Thyroid gland (tissue), 4 donors: ENCODE measurements at regions not wholly inside any gene's neighbourhood (a gene's known extent, or its start where the extent isn't known, plus 50 kb on each side); places are given as distances from the start of the nearest gene placed in this dataset.

Experiments
- DNase-seq, 2 donors: peaks; one replicate each; pipeline ENCODE4 v3.0.0-alpha.2; 2019
- H3K27ac ChIP-seq, 3 donors: fragments of 200-600 bp; sonication (generic); 1 replicate in 2 of 3; 2 replicates in 1 of 3; pipeline ENCODE4 v1.5.1; 2016 to 2019; ENCODE audit warnings: mild to moderate bottlenecking in 1 of 3, moderate library complexity in 1 of 3
- H3K27me3 ChIP-seq: fragments of 200-600 bp; sonication (generic); one replicate; pipeline ENCODE4 v1.5.1; 2019
- H3K36me3 ChIP-seq, 2 donors: fragments of 200-600 bp; sonication (generic); one replicate each; pipeline ENCODE4 v1.5.1; 2016 to 2019
- H3K4me1 ChIP-seq, 2 donors: fragments of 200-600 bp; sonication (generic); one replicate each; pipeline ENCODE4 v1.5.1; 2017 to 2019
- H3K4me3 ChIP-seq, 3 donors: fragments of 200-600 bp; sonication (generic); replicated peaks in 1 of 3; 1 replicate in 2 of 3; 2 replicates in 1 of 3; pipeline ENCODE4 v1.5.1; 2016; ENCODE audit warnings: mild to moderate bottlenecking in 1 of 3
- H3K9me3 ChIP-seq: fragments of 200-600 bp; sonication (generic); one replicate; pipeline ENCODE4 v1.5.1; 2017
- CTCF ChIP-seq, 6 experiments: fragments of 200-600 bp in 3 of 6; fragments of 450-650 bp in 3 of 6; sonication (generic) in 3 of 6; IDR thresholded peaks; one replicate each; pipeline ENCODE4 v1.5.1; 2016 to 2019; ENCODE audit warnings: antibody characterized with exemption in 6 of 6, mild to moderate bottlenecking in 2 of 6, inconsistent platforms in 1 of 6, moderate library complexity in 1 of 6
- POLR2A ChIP-seq, 2 donors: fragments of 450-650 bp; IDR thresholded peaks; one replicate each; pipeline ENCODE4 v1.6.1; 2017; ENCODE audit warnings: antibody characterized with exemption in 2 of 2, mild to moderate bottlenecking in 2 of 2, moderate library complexity in 1 of 2
- WGBS, 2 donors: methylation state at CpG; one replicate each; pipeline ENCODE4 v1.1.5; 2017; 5-methylcytosine and 5-hydroxymethylcytosine counted together
- intact Hi-C: fragments of 100-400 bp; cut with DNase I; formaldehyde crosslinking; loops from one replicate; pipeline ENCODE4 v1.15.1; 2023

DNA sequence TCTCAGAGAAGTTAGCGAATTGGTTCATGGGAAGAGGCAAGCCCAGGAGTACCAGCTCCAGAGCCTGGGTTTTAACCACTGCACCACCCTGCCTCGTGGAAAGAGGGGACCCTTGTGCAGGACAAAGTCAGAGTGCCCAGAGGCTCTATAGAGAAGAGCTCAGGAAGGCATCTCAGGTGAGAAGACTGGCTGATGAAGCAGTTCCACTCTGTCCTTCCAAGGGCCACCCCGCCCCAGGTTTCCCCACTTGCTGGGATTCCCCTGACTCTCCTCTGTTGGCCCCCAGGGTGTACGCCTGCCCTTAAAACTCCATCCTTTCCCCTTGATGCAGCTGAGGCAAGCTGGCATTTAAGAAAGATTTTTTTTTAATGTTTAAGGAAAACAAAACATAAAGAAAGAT is 265.8 kb downstream of the BUD13 start:
- H3K9me3 ChIP-seq = no peaks in the 10 kb centered on the region
- no peaks in the 10 kb centered on the region for H3K27me3 ChIP-seq
- no peaks in the 10 kb centered on the region for H3K36me3 ChIP-seq
- H3K4me1 ChIP-seq = peaks cover 0 to 8% of the 10 kb centered on the region in 2 donors
- no peak overlapping the region for H3K4me3 ChIP-seq
- no peak for DNase-seq
- no peak overlapping the region for H3K27ac ChIP-seq
- intact Hi-C loops = no loop called here
- 79 to 87% methylated on average over 4 of the region's 4 CpGs for WGBS, 2 donors
- TF ChIP-seq CTCF (IDR thresholded peaks at IDR 0.05) = no peak
- TF ChIP-seq POLR2A (IDR thresholded peaks at IDR 0.05) = no peak

DNA sequence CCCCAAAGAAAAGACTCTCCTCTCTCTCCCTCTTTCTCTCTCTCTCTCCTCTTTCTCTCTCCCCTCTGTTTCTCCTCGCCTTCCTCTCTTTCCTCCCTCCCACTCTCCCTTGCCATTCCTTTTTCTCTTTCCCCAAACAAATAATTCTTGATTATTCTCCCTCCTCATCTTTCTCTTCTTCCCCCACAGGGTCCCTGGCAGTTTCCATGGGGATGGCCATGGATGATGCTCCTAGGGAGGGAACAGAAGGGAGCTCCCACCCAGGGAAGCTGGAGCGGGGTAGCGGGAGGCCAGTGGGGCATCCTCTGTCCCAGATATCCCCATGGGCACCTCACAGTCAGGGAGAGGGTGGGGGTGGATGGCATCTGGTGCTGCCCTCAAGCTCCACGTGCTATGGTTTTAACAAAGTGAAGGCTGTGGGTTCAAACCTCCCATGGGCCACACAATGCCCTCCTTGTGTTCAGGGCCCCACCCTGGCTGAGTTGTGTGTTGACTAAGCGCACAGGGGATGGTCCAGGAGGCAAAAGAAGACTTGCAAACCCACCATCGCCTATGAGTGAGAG is 266.4 kb downstream of the BUD13 start:
- Histone ChIP-seq H3K27ac (no peak overlapping the region), H3K27me3 (no peaks in the 10 kb centered on the region), H3K9me3 (no peaks in the 10 kb centered on the region), H3K36me3 (no peaks in the 10 kb centered on the region), H3K4me1 (peaks cover 0 to 4% of the 10 kb centered on the region in 2 donors), H3K4me3 (no peak overlapping the region)
- no peak for DNase-seq
- WGBS, 2 donors = 77 to 82% methylated on average over 6 of the region's 6 CpGs
- no peak for TF ChIP-seq POLR2A (IDR thresholded peaks at IDR 0.05)
- no peak for TF ChIP-seq CTCF (IDR thresholded peaks at IDR 0.05)
- intact Hi-C loops = no loop called here

DNA sequence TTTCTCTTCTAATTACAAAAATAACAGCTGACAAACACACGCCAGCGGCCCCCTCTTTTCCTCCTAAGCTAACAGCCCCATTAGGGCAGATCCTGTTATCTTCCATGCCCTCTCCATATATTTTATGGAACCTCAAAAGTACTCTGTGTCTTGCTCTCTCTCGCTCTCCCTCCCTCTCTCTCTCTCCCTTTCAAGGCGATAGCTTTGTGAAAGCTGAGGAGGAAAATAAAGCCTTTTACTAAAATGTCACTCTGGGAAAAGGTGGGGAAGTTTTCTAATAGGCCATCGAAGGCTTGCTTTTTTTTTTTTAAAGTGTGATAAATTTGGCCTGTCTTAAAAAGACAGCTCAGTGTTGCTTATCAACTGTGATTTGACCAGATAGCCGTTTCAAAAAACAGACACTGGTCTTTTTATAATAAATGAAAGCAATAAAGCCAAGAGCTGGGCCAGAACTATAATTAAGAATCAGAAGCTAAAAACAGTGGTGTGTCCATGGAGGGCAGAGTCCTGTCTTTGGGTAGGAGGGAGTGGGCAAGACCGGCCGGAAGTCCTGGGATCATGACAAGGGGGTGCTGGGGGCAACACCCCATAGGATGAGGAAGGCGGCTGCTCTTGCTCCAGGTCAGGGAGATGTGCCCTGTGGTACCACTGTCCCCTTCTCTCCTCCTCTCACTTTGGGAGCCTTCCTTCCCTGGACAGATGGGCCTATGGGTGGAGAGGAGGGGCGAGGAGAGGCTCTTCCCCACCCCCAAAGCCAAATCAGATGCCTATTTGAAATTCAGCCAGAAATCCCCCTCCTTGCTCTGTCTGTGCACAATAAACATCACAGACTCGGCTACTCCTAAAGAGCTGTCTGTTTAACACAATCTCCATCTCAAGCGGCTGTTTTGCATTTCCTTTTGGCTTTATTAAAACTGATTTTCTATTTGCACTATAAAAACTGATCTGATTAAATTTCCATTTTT is 267.2 kb downstream of the BUD13 start:
- intact Hi-C loops = no loop called here

GRCh38 chr11:116504541-116505297 is 268.1 kb downstream of the BUD13 start:
- no peak for TF ChIP-seq POLR2A (IDR thresholded peaks at IDR 0.05)
- no peak for TF ChIP-seq CTCF (IDR thresholded peaks at IDR 0.05)
- Histone ChIP-seq H3K4me1 (no peaks in the 10 kb centered on the region), H3K4me3 (no peak overlapping the region), H3K36me3 (no peaks in the 10 kb centered on the region), H3K27me3 (no peaks in the 10 kb centered on the region), H3K27ac (no peak overlapping the region), H3K9me3 (no peaks in the 10 kb centered on the region)
- DNase-seq = no peak
- intact Hi-C loops = no loop called here
- WGBS, 2 donors = 68 to 73% methylated on average over 13 to 15 of the region's 15 CpGs

More for the DNA sequence above, 267.2 kb downstream of the BUD13 start:
- 64 to 70% methylated on average over 12 of the region's 12 CpGs for WGBS, 2 donors
- no peak for TF ChIP-seq POLR2A (IDR thresholded peaks at IDR 0.05)
- TF ChIP-seq CTCF (IDR thresholded peaks at IDR 0.05) = no peak
- Histone ChIP-seq H3K4me3 (no peak overlapping the region), H3K36me3 (no peaks in the 10 kb centered on the region), H3K4me1 (no peaks in the 10 kb centered on the region), H3K27ac (no peak overlapping the region), H3K9me3 (no peaks in the 10 kb centered on the region), H3K27me3 (no peaks in the 10 kb centered on the region)
- no peak for DNase-seq
